A549 (cell line): ENCODE measurements at regions not wholly inside any gene's neighbourhood (a gene's known extent, or its start where the extent isn't known, plus 50 kb on each side); places are given as distances from the start of the nearest gene placed in this dataset.
"Not testable (repeated sequence)": the region's sequence is repeated elsewhere in the genome, so short reads cannot be mapped to it uniquely, and the experiment has no call there.

Source experiments
- ATAC-seq, 2 experiments: fragments of 200-7000 bp in 1 of 2; fragments of >200 bp in 1 of 2; cut with Nextera tagmentation in 1 of 2; cut with Tn5 transposase in 1 of 2; 3 replicates each; pipeline versions ENCODE4 v1.8.0 to v1.9.1; 2018 to 2020; ENCODE audit warnings: mild to moderate bottlenecking in 1 of 2, moderate library complexity in 1 of 2
- CTCF ChIA-PET: fragments of 300-600 bp; sonication (Branson Sonifier 250); formaldehyde crosslinking; extraction: SDS; loops from one replicate; lab custom pipeline; 2021; ENCODE audit warnings: antibody characterized with exemption, inconsistent platforms; lab: Yijun Ruan, JAX
- POLR2A ChIA-PET: fragments of 350-600 bp; formaldehyde crosslinking; extraction: SDS; loops from one replicate; lab custom pipeline; 2021; ENCODE audit warnings: antibody characterized with exemption, inconsistent platforms; lab: Yijun Ruan, JAX
- DNase-seq, 2 experiments: peaks; one replicate each; pipeline versions ENCODE4 v3.0.0 to v3.0.0-alpha.2; 2011 to 2016; ENCODE audit warnings: low read depth in 1 of 2, low spot score in 1 of 2
- FAIRE-seq: peaks from 2 replicates; lab custom pipeline; 2011; peaks lifted over from hg19 to GRCh38; lab: Jason Lieb, UNC
- H3K27ac ChIP-seq, 2 experiments: fragments of >200 bp; sonication (Bioruptor Twin); formaldehyde crosslinking; 3 replicates each; pipeline ENCODE4 v1.5.1; 2016 to 2017
- H3K4me1 ChIP-seq: fragments of >200 bp; sonication (Bioruptor Twin); formaldehyde crosslinking; 3 replicates; pipeline ENCODE4 v1.6.1; 2016
- H3K4me2 ChIP-seq: fragments of >200 bp; sonication (Bioruptor Twin); formaldehyde crosslinking; 3 replicates; pipeline ENCODE4 v1.6.1; 2016
- H3K4me3 ChIP-seq: fragments of >200 bp; sonication (Bioruptor Twin); formaldehyde crosslinking; 3 replicates; pipeline ENCODE4 v1.5.1; 2016
- H3K9me3 ChIP-seq: fragments of >200 bp; sonication (Bioruptor Twin); formaldehyde crosslinking; 3 replicates; pipeline ENCODE4 v1.6.1; 2016
- E2F6 ChIP-seq: IDR thresholded peaks from 2 replicates; pipeline ENCODE4 v1.6.1; 2012; ENCODE audit warnings: low read depth, borderline replicate concordance
- EHF ChIP-seq: fragments of 250-450 bp; sonication (Bioruptor Pico); IDR thresholded peaks from 2 replicates; pipeline ENCODE4 v1.5.0; 2020; ENCODE audit warnings: mild to moderate bottlenecking
- EHMT2 ChIP-seq: fragments of 200-600 bp; sonication (generic); IDR thresholded peaks from 2 replicates; pipeline ENCODE4 v1.6.1; 2016; ENCODE audit warnings: antibody characterized with exemption, low read depth, mild to moderate bottlenecking, moderate library complexity
- EP300 ChIP-seq, 2 experiments: fragments of >200 bp; sonication (Bioruptor Twin); formaldehyde crosslinking; IDR thresholded peaks; 2 replicates in 1 of 2; 3 replicates in 1 of 2; pipeline ENCODE4 v1.6.1; 2016 to 2017
- FOSB ChIP-seq: fragments of 250-450 bp; sonication (Bioruptor Pico); IDR thresholded peaks from 2 replicates; pipeline ENCODE4 v1.5.0; 2020; ENCODE audit warnings: mild to moderate bottlenecking, moderate library complexity
- HOXB13 ChIP-seq: fragments of 250-450 bp; sonication (Bioruptor Pico); IDR thresholded peaks from 2 replicates; pipeline ENCODE4 v1.5.0; 2020; ENCODE audit warnings: low read depth, mild to moderate bottlenecking, moderate library complexity
- JUNB ChIP-seq: fragments of >200 bp; sonication (Bioruptor Twin); formaldehyde crosslinking; IDR thresholded peaks from 2 replicates; pipeline ENCODE4 v1.6.1; 2016
- KDM5A ChIP-seq: fragments of 200-600 bp; sonication (generic); IDR thresholded peaks from 2 replicates; pipeline ENCODE4 v1.6.1; 2016; ENCODE audit warnings: antibody characterized with exemption, mild to moderate bottlenecking
- MAFK ChIP-seq: fragments of 450-650 bp; IDR thresholded peaks from 2 replicates; pipeline ENCODE4 v1.6.1; 2014; ENCODE audit not compliant: partially characterized antibody
- PBX3 ChIP-seq: IDR thresholded peaks from 2 replicates; pipeline ENCODE4 v1.6.1; 2012
- POLR2A ChIP-seq: IDR thresholded peaks from 2 replicates; pipeline ENCODE4 v1.6.1; 2012; ENCODE audit warnings: mild to moderate bottlenecking, low read length
- RAD21 ChIP-seq, 2 experiments: fragments of >200 bp in 1 of 2; sonication (Bioruptor Twin) in 1 of 2; formaldehyde crosslinking in 1 of 2; IDR thresholded peaks in 1 of 2; conservative IDR thresholded peaks in 1 of 2; 2 replicates in 1 of 2; 3 replicates in 1 of 2; pipeline ENCODE4 v1.6.1; 2012 to 2018; ENCODE audit warnings: inconsistent platforms in 1 of 2
- RFX5 ChIP-seq: fragments of 450-650 bp; IDR thresholded peaks from 2 replicates; pipeline ENCODE4 v1.7.1; 2014; ENCODE audit warnings: antibody characterized with exemption, mild to moderate bottlenecking, moderate library complexity
- TFCP2L1 ChIP-seq: fragments of 250-450 bp; sonication (Bioruptor Pico); IDR thresholded peaks from 2 replicates; pipeline ENCODE4 v1.5.0; 2021; ENCODE audit warnings: mild to moderate bottlenecking
- ZNF302 ChIP-seq: fragments of 250-450 bp; sonication (Bioruptor Pico); IDR thresholded peaks from 2 replicates; pipeline ENCODE4 v1.9.0; 2021; ENCODE audit warnings: inconsistent platforms, mild to moderate bottlenecking, moderate library complexity
- ZSCAN20 ChIP-seq: fragments of 250-450 bp; sonication (Bioruptor Pico); IDR thresholded peaks from 2 replicates; pipeline ENCODE4 v1.8.0; 2022; ENCODE audit warnings: mild to moderate bottlenecking, moderate library complexity
- WGBS: methylation state at CpG from one replicate; pipeline ENCODE4 v1.1.6; 2017; ENCODE audit errors: missing lambda C conversion rate; 5-methylcytosine and 5-hydroxymethylcytosine counted together

GRCh38 chr3:18527691-18528090 lies 102.6 kb upstream of the SATB1 start:
- DNase-seq (no peak), ATAC-seq (no peak)
- ChIA-PET POLR2A (no interaction called here), CTCF (no interaction called here)
- Histone ChIP-seq H3K4me3 (no peak overlapping the region), H3K4me1 (no peaks in the 10 kb centered on the region)
- TF ChIP-seq ZNF302 (no peak), TFCP2L1 (no peak), JUNB (no peak), RAD21 (conservative IDR thresholded peaks at IDR 0.05 in 1 of 2, IDR thresholded peaks at IDR 0.05 in 1 of 2) (no peak)
- TF ChIP-seq, all 56 proteins: peak for 0
- FAIRE-seq: no peak
- Histone ChIP-seq H3K4me2 (no peak overlapping the region), H3K9me3 (no peaks in the 10 kb centered on the region), H3K27ac (no peak overlapping the region)

GRCh38 chr3:18526667-18527066 lies 101.5 kb upstream of the SATB1 start:
- Histone ChIP-seq H3K4me1 (no peaks in the 10 kb centered on the region), H3K27ac (no peak overlapping the region), H3K4me3 (no peak overlapping the region), H3K9me3 (no peaks in the 10 kb centered on the region), H3K4me2 (no peak overlapping the region)
- FAIRE-seq (no peak), ATAC-seq (no peak), DNase-seq (no peak)
- CTCF ChIA-PET: no interaction called here
- TF ChIP-seq EP300 (IDR thresholded peaks at IDR 0.05) (no peak), E2F6 (no peak), EHF (CRISPR knock-in tag) (no peak), POLR2A (no peak), RFX5 (no peak), KDM5A (no peak), FOSB (CRISPR knock-in tag) (no peak), JUNB (no peak), MAFK (no peak), HOXB13 (CRISPR knock-in tag) (no peak)
- POLR2A ChIA-PET: no interaction called here

GRCh38 chr3:18516170-18516569 lies 91.0 kb upstream of the SATB1 start:
- WGBS: 57% methylated on average over 15 of the region's 19 CpGs
- CTCF ChIA-PET, POLR2A ChIA-PET, H3K4me2 ChIP-seq, H3K4me3 ChIP-seq, ATAC-seq, DNase-seq, H3K27ac ChIP-seq, FAIRE-seq, H3K9me3 ChIP-seq, H3K4me1 ChIP-seq: not testable (repeated sequence)

GRCh38 chr3:18513091-18513490 lies 88.0 kb upstream of the SATB1 start:
- DNase-seq (no peak), FAIRE-seq (no peak), ATAC-seq (no peak)
- POLR2A ChIA-PET: no interaction called here
- Histone ChIP-seq H3K27ac (no peak overlapping the region), H3K4me2 (no peak overlapping the region), H3K4me1 (no peaks in the 10 kb centered on the region), H3K9me3 (no peaks in the 10 kb centered on the region), H3K4me3 (no peak overlapping the region)
- WGBS: 4% methylated on average over 3 of the region's 3 CpGs
- CTCF ChIA-PET: no interaction called here
- TF ChIP-seq PBX3 (no peak), EHMT2 (no peak), EHF (CRISPR knock-in tag) (no peak)

GRCh38 chr3:18512007-18512406 lies 86.9 kb upstream of the SATB1 start:
- CTCF ChIA-PET: no interaction called here
- Histone ChIP-seq H3K4me1 (no peaks in the 10 kb centered on the region), H3K4me3 (no peak overlapping the region), H3K9me3 (no peaks in the 10 kb centered on the region), H3K27ac (no peak overlapping the region), H3K4me2 (no peak overlapping the region)
- 36% methylated on average over 1 of the region's 1 CpG for WGBS
- DNase-seq: no peak
- TF ChIP-seq ZSCAN20 (CRISPR knock-in tag) (no peak), RAD21 (conservative IDR thresholded peaks at IDR 0.05 in 1 of 2, IDR thresholded peaks at IDR 0.05 in 1 of 2) (no peak)
- FAIRE-seq: no peak
- POLR2A ChIA-PET: no interaction called here
- no peak for ATAC-seq
